ENCODE measurements at regions not wholly inside any gene's neighbourhood (a gene's known extent, or its start where the extent isn't known, plus 50 kb on each side); places are given as distances from the start of the nearest gene placed in this dataset.

DNA sequence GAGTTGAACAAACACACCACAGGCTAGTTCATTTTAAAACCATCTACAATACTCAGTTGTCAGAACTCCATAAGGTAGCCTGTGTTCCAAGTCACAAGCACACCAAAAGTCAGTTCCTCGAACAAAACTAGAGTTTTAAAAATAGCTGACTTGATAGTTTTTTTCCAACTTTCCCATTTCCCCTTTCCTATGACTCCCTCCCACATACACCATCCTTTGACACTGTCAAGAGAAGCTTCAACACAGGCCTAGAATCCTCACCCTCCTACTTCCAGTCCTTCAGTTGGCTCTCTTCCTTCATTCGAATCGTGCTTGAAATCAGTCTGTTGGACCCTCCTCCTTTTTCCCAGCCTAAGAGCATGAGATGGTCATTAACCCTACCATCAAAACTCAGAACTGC lies 105.7 kb upstream of the AKIP1 start:
- H3K4me3 ChIP-seq (ENCODE audit: low read length): no peak overlapping the region
- no peaks in the 10 kb centered on the region for H3K9me3 ChIP-seq (ENCODE audit: control insufficient read depth, low read length)
- H3K4me1 ChIP-seq (ENCODE audit: control insufficient read depth, insufficient read depth, low read length): peaks cover 50% of the 10 kb centered on the region
- H3K36me3 ChIP-seq (ENCODE audit: control insufficient read depth, insufficient read depth, low read length): peaks cover 3% of the 10 kb centered on the region
- no peaks in the 10 kb centered on the region for H3K27me3 ChIP-seq (ENCODE audit: control insufficient read depth, insufficient read depth, low read length)
- no peak overlapping the region for H3K9ac ChIP-seq (ENCODE audit: low read length)

DNA sequence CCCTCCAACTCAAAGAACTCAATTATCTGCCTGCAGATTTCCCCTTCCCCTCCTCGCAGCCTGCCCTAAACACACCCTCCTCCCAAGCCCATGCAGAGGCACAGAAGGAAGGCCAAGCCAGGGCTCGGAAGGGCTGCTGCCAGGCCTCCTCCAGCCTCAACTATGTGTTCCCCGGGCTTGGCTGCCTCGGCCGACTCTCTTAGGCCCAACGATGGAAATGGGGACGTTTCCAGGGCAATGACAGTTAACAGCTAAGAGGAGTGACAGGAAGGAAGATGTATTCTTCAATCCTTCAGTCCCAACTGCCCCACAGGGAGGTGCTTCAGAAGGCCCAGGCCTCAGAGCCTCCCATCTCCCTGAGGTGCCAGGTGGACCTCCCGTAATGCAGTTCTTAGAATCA lies 104.0 kb upstream of the AKIP1 start:
- Histone ChIP-seq H3K4me3 (ENCODE audit: low read length) (peak overlapping the region; percentile 69), H3K27me3 (ENCODE audit: control insufficient read depth, insufficient read depth, low read length) (no peaks in the 10 kb centered on the region), H3K9me3 (ENCODE audit: control insufficient read depth, low read length) (no peaks in the 10 kb centered on the region), H3K4me1 (ENCODE audit: control insufficient read depth, insufficient read depth, low read length) (peaks cover 51% of the 10 kb centered on the region), H3K9ac (ENCODE audit: low read length) (peak overlapping the region; percentile 92), H3K36me3 (ENCODE audit: control insufficient read depth, insufficient read depth, low read length) (peaks cover 3% of the 10 kb centered on the region)

GRCh38 chr11:8807544-8808225 lies 103.3 kb upstream of the AKIP1 start:
- H3K27me3 ChIP-seq (ENCODE audit: control insufficient read depth, insufficient read depth, low read length): no peaks in the 10 kb centered on the region
- H3K9me3 ChIP-seq (ENCODE audit: control insufficient read depth, low read length): no peaks in the 10 kb centered on the region
- H3K4me1 ChIP-seq (ENCODE audit: control insufficient read depth, insufficient read depth, low read length): peaks cover 46% of the 10 kb centered on the region
- peaks cover 3% of the 10 kb centered on the region for H3K36me3 ChIP-seq (ENCODE audit: control insufficient read depth, insufficient read depth, low read length)
- peak overlapping the region; percentile 92 for H3K9ac ChIP-seq (ENCODE audit: low read length)
- H3K4me3 ChIP-seq (ENCODE audit: low read length): peak overlapping the region; percentile 69

- Histone ChIP-seq H3K4me3 (ENCODE audit: low read length) (peak overlapping the region; percentile 69), H3K9ac (ENCODE audit: low read length) (peak overlapping the region; percentile 92), H3K27me3 (ENCODE audit: control insufficient read depth, insufficient read depth, low read length) (no peaks in the 10 kb centered on the region), H3K4me1 (ENCODE audit: control insufficient read depth, insufficient read depth, low read length) (peaks cover 46% of the 10 kb centered on the region), H3K36me3 (ENCODE audit: control insufficient read depth, insufficient read depth, low read length) (peaks cover 3% of the 10 kb centered on the region), H3K9me3 (ENCODE audit: control insufficient read depth, low read length) (no peaks in the 10 kb centered on the region)
Measured at GRCh38 chr11:8808226-8808585, 102.8 kb upstream of the AKIP1 start.

DNA sequence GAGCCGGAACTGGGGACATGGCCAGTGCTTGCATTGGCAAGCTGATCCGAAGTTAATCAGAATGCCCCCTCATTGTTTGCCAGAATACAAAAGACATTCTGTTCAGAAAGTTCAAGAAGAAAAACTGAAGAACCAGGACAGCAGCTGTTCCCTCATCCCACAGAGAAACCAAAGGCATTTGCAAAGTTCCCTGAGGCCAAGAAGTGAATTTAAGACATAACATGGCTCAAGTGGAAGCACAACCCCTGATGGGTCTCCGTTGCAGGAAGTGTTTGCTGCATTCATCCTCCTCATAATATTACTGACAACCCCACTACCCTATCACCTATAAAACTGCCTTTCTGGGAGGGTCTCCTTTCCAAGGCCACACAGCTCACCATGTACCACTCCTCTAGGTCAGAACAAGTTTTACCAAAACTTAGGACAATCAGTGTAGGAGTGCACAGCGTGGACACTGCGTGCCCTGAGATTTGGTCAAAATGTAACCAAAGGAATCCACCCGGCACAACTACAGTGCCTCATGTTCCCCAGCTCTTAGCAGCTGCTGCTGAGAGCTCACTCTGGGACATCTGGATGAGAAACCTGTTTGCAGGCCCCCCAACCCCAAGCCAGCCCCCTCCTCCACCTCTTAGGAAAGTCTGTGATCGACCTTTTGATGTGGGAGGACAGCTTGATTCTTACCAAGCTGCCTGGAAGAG lies 101.6 kb upstream of the AKIP1 start:
- Histone ChIP-seq H3K9ac (ENCODE audit: low read length) (peak overlapping the region; percentile 92), H3K4me1 (ENCODE audit: control insufficient read depth, insufficient read depth, low read length) (peaks cover 55% of the 10 kb centered on the region), H3K4me3 (ENCODE audit: low read length) (peak overlapping the region; percentile 69)

GRCh38 chr11:8809939-8810539 lies 101.0 kb upstream of the AKIP1 start:
- Histone ChIP-seq H3K4me3 (ENCODE audit: low read length) (peak overlapping the region; percentile 69), H3K27me3 (ENCODE audit: control insufficient read depth, insufficient read depth, low read length) (no peaks in the 10 kb centered on the region), H3K4me1 (ENCODE audit: control insufficient read depth, insufficient read depth, low read length) (peaks cover 57% of the 10 kb centered on the region), H3K36me3 (ENCODE audit: control insufficient read depth, insufficient read depth, low read length) (peaks cover 3% of the 10 kb centered on the region), H3K9me3 (ENCODE audit: control insufficient read depth, low read length) (no peaks in the 10 kb centered on the region), H3K9ac (ENCODE audit: low read length) (peak overlapping the region; percentile 92)

More for the DNA sequence above, 101.6 kb upstream of the AKIP1 start:
- no peaks in the 10 kb centered on the region for H3K27me3 ChIP-seq (ENCODE audit: control insufficient read depth, insufficient read depth, low read length)
- no peaks in the 10 kb centered on the region for H3K9me3 ChIP-seq (ENCODE audit: control insufficient read depth, low read length)
- H3K36me3 ChIP-seq (ENCODE audit: control insufficient read depth, insufficient read depth, low read length): peaks cover 3% of the 10 kb centered on the region

GRCh38 chr11:8810540-8811301 lies 100.3 kb upstream of the AKIP1 start:
- peak overlapping the region; percentile 92 for H3K9ac ChIP-seq (ENCODE audit: low read length)
- H3K4me1 ChIP-seq (ENCODE audit: control insufficient read depth, insufficient read depth, low read length): peaks cover 53% of the 10 kb centered on the region
- no peaks in the 10 kb centered on the region for H3K9me3 ChIP-seq (ENCODE audit: control insufficient read depth, low read length)
- peaks cover 3% of the 10 kb centered on the region for H3K36me3 ChIP-seq (ENCODE audit: control insufficient read depth, insufficient read depth, low read length)
- peak overlapping the region; percentile 69 for H3K4me3 ChIP-seq (ENCODE audit: low read length)
- H3K27me3 ChIP-seq (ENCODE audit: control insufficient read depth, insufficient read depth, low read length): no peaks in the 10 kb centered on the region

GRCh38 chr11:8811571-8811970 lies 99.4 kb upstream of the AKIP1 start:
- Histone ChIP-seq H3K4me3 (ENCODE audit: low read length) (no peak overlapping the region), H3K4me1 (ENCODE audit: control insufficient read depth, insufficient read depth, low read length) (peaks cover 46% of the 10 kb centered on the region), H3K27me3 (ENCODE audit: control insufficient read depth, insufficient read depth, low read length) (no peaks in the 10 kb centered on the region), H3K36me3 (ENCODE audit: control insufficient read depth, insufficient read depth, low read length) (peaks cover 3% of the 10 kb centered on the region), H3K9me3 (ENCODE audit: control insufficient read depth, low read length) (no peaks in the 10 kb centered on the region), H3K9ac (ENCODE audit: low read length) (peak overlapping the region; percentile 92)

DNA sequence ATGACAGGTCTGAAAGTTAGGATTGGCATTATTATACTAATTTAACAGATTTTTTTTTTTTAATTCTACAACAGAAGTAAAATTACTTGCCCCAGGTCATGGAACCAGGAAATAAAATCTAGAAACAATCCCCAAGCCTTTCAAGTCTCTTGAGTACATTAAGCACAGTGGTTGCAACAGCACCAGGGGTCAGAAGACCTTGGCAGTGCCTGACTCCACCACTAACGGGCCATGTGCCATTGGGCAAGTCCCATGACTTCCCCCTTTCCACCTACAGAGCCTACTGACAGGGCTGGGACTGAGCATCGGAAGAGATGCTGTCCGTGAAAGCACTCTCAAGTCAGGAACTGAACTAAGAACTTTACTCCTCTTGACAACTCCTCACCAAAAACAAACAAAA lies 98.6 kb upstream of the AKIP1 start:
- no peaks in the 10 kb centered on the region for H3K9me3 ChIP-seq (ENCODE audit: control insufficient read depth, low read length)

DNA sequence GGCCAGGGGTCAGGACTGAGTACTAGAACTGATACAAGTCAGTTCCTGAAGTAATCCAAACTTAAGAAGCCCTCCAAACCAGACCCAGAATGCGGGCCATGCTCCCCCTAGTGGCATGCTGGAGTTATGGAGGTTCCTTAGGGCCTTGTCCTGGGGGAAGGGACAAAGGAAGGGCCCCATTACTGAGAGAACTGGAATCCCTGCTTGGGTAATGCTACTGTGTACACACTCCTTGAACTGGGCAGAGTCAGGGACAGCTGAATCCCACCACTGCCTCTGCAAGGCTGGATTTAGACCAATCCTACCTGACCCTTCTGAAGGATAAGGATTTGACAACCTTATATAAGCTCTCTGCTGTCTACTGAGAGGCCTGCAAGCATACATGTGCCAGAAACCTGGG lies 97.3 kb upstream of the AKIP1 start:
- Histone ChIP-seq H3K36me3 (ENCODE audit: control insufficient read depth, insufficient read depth, low read length) (no peaks in the 10 kb centered on the region), H3K9me3 (ENCODE audit: control insufficient read depth, low read length) (no peaks in the 10 kb centered on the region), H3K4me3 (ENCODE audit: low read length) (no peak overlapping the region), H3K9ac (ENCODE audit: low read length) (peak overlapping the region; percentile 10), H3K4me1 (ENCODE audit: control insufficient read depth, insufficient read depth, low read length) (peaks cover 25% of the 10 kb centered on the region), H3K27me3 (ENCODE audit: control insufficient read depth, insufficient read depth, low read length) (no peaks in the 10 kb centered on the region)

More for the DNA sequence above, 98.6 kb upstream of the AKIP1 start:
- Histone ChIP-seq H3K4me3 (ENCODE audit: low read length) (no peak overlapping the region), H3K4me1 (ENCODE audit: control insufficient read depth, insufficient read depth, low read length) (peaks cover 37% of the 10 kb centered on the region), H3K36me3 (ENCODE audit: control insufficient read depth, insufficient read depth, low read length) (no peaks in the 10 kb centered on the region), H3K9ac (ENCODE audit: low read length) (no peak overlapping the region), H3K27me3 (ENCODE audit: control insufficient read depth, insufficient read depth, low read length) (no peaks in the 10 kb centered on the region)

DNA sequence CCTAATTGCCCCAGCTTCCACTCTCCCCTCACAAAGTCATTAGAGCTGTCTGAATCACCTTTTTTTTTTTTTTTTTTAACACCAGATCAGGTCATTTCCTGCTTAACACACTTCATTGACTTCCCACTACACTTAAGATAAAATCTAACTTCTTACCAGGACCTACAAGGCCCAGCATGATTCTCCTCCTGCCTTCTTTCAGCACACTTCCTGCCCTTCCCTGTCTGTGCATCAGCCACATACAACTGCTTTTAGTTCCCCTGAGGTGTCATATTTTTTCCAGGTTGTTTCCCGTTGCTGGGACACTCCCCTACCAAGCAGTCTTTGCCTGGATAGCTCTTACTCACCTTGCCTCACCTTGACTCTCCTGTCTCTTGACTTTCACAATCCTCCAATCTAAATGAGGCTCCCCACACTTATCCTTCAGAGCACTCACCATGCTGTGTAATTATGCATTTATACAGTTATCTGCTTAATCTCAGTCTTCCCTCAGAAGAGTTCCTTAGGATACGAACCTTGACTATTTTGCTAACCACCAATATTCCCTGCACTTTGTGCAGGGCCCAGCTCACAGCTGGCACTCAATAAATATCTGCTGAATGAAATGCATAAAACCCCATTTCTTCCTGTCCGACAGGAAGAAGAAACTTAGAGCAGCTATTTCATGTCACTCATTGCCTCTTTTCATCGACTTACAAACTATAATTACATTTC lies 96.6 kb upstream of the AKIP1 start:
- no peak overlapping the region for H3K4me3 ChIP-seq (ENCODE audit: low read length)
- peaks cover 20% of the 10 kb centered on the region for H3K4me1 ChIP-seq (ENCODE audit: control insufficient read depth, insufficient read depth, low read length)
- H3K27me3 ChIP-seq (ENCODE audit: control insufficient read depth, insufficient read depth, low read length): no peaks in the 10 kb centered on the region
- H3K9me3 ChIP-seq (ENCODE audit: control insufficient read depth, low read length): no peaks in the 10 kb centered on the region
- no peaks in the 10 kb centered on the region for H3K36me3 ChIP-seq (ENCODE audit: control insufficient read depth, insufficient read depth, low read length)
- H3K9ac ChIP-seq (ENCODE audit: low read length): no peak overlapping the region
